GM12873 (cell line): ENCODE measurements at regions not wholly inside any gene's neighbourhood (a gene's known extent, or its start where the extent isn't known, plus 50 kb on each side); places are given as distances from the start of the nearest gene placed in this dataset.

Source experiments
- CTCF ChIP-seq: IDR thresholded peaks from 2 replicates; pipeline ENCODE4 v1.5.1; 2012; ENCODE audit warnings: low read depth, mild to moderate bottlenecking, moderate library complexity, low read length, control low read depth; ENCODE audit not compliant: insufficient read depth; ENCODE audit errors: missing control alignments

DNA sequence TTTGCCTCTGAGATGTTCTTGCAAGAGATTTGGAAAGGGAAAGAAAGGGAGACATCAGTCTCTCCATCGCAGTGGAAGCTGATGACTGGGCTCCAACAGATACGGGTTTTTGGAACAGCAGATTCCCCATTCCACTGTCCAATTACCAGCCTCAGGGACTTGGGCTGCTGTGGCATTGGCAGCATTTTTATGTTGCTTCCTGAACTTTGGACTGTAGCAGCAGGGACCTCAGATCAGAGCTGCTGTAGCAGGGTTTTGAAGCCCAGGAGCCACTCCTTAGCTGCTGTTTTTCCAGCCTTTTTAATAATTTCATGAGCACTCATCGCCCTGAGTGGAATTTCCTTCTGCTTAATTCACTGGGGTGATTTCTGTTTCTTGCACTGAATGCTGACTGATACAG lies 135.7 kb upstream of the SLCO3A1 start:
- TF ChIP-seq CTCF, result no peak

- no peak for TF ChIP-seq CTCF
Measured at GRCh38 chr15:91723959-91724358, 129.5 kb upstream of the SLCO3A1 start.

- TF ChIP-seq CTCF, result no peak
Measured at GRCh38 chr15:91733661-91734060, 119.8 kb upstream of the SLCO3A1 start.

DNA sequence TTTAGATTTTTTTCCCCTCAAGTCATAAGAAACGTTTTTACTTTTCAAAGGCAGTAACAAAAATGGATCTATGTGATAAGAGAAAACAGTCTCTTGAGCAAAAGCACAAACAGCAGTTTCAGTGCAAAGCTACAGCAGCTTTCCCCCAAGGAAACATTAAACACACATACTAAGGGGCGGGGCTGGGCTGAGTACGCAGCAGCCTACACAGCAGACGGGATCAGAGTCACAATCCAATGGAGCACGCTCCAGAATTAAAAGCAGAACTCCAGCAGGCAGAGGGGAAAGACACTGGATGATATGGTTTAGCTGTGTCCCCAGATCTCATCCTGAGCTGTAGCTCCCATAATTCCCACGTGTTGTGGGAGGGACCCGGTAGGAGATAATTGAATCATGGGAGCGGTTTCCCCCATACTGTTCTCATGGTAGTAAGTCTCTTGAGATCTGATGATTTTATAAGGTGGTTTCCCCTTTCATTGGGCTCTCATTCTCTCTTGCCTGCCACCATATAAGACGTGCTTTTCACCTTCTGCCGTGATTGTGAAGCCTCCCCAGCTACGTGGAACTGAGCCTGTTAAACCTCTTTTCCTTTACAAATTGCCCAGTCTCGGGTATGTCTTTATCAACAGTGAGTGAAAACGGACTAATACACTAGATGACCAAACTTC lies 116.2 kb upstream of the SLCO3A1 start:
- no peak for TF ChIP-seq CTCF

GRCh38 chr15:91741986-91742385 lies 111.5 kb upstream of the SLCO3A1 start:
- TF ChIP-seq CTCF, result no peak

GRCh38 chr15:91751611-91752010 lies 101.9 kb upstream of the SLCO3A1 start:
- no peak for TF ChIP-seq CTCF

DNA sequence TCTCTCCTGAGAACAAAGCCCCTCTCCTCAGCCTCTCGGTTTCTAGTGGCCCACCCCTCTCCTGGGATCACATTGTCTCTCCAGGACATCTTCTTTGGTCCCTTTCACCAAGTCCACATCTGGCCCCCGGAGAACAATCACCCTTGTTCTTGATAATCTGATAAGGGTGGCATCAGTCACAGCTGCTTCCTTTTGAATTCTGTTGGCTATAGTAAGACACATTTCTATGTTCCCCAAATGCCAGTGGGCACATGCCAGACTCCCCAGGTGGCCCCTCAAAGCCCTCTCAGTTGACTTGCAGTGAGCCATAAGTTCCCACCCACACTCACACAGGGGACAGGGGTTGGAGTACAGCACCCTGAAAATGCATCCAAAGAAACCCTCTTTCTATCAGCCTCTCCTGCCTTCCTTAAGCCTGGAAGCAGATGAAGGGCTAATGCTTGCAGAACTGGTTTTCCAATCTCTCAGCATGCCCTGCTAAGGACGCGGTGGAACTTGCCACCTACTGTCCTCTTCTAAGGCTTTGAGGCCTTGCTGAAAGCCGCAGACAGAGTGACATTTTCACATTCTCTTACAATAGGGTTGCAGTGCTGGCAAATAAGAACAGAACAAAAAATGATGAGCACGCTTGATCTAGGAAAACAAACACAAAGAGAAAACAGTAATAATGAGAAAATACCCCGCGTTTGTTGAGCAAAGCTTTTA lies 101.3 kb upstream of the SLCO3A1 start:
- no peak for TF ChIP-seq CTCF
